ENCODE measurements at regions not wholly inside any gene's neighbourhood (a gene's known extent, or its start where the extent isn't known, plus 50 kb on each side); places are given as distances from the start of the nearest gene placed in this dataset.
"Not testable (repeated sequence)": the region's sequence is repeated elsewhere in the genome, so short reads cannot be mapped to it uniquely, and the experiment has no call there.

DNA sequence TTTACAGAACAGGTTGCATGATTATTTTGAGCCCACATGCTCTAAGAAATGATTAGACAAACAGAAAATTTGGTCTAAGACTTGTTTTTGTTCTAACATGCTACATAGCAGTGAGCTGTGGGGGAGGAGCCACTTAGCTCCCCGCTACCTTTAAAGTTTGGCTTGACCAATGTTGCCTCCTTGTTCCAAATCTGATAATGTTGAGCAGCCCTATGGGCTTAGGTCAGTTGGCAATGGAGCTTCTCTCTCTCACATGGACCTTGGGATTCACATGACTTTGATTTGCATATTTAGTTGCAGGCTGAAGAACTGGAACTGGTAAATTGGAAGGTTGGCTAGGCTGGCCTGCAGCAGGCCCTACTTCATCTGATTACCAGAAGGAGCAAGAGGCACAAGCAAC is 116.4 kb downstream of the EBLN2 start:
- no peak for DNase-seq (ENCODE audit: low read depth, low spot score)

DNA sequence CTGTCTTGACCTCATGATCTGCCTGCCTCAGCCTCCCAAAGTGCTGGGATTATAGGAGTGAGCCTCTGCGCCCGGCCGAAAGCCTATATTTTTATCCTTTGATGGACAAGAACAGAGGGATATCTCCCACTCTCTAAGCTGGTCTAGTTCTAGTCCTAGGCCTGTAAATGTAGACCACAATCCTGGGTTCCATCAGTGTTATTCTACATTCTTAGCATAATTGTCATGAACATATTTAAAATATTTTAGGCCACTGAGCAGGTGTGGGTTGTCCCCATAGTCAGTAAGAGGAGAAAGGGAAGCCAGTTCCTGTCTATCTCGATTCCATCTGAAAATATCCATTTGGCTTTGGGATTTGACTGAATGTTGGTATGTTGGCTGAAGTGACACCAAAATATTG is 118.1 kb downstream of the EBLN2 start:
- no peak for DNase-seq (ENCODE audit: low read depth, low spot score)

DNA sequence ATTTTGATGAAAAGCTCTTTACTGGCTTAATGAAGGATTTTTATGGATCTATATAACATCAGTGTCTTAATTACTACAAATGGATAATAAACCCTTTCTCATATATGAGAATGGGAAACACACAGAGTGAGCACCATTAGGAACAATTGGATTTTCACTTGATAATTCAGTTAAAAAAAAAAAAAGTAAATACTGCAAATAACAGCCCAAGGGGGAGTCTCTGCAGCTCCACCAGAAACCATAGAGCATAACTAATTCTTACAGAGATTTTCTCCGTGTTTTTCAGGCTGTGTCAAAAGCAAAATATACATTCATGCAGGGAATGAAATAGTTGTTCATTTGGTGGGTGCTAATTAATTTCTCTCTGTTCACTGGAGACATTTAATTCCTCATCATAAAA is 125.3 kb downstream of the EBLN2 start:
- DNase-seq (ENCODE audit: low read depth, low spot score): no peak

DNA sequence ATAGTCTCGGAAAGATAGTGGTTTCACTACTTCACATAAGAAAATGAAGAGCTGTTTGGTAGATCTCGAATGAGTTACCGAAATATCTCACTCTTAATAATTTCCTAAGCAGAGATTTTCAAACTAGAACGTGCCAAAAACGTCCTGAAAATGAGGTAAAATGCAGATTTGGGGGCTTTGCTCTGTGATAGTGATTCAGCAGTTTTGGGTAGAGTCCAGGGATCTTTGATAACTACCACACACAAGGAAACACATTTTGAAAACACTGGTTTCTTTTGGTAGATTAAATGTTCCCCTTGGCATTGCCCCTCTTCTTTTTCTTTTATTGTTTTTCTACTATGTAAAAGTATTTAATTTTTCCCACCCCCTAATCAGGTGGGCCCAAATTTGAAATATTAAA is 125.9 kb downstream of the EBLN2 start:
- no peak for DNase-seq (ENCODE audit: low read depth, low spot score)

DNA sequence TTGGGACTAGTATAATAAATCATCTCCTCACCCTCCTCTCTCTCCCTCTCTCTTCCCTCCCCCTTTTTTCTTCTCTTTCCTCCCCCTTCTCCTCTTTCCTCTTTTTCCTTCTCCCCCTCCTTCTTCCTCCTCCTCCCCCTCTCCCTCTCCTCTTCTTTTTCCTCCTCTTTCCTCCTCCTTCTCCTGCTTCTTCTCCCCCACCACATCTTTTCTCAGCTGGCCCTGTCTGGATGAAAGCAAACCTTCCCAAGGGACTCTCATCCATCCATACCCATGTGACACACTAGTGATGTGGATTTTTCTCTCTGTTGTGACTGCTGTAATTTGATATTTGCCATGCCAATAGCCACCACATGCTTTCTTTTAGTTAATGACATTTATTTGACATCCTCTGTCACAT is 127.2 kb downstream of the EBLN2 start:
- no peak for DNase-seq (ENCODE audit: low read depth, low spot score)

DNA sequence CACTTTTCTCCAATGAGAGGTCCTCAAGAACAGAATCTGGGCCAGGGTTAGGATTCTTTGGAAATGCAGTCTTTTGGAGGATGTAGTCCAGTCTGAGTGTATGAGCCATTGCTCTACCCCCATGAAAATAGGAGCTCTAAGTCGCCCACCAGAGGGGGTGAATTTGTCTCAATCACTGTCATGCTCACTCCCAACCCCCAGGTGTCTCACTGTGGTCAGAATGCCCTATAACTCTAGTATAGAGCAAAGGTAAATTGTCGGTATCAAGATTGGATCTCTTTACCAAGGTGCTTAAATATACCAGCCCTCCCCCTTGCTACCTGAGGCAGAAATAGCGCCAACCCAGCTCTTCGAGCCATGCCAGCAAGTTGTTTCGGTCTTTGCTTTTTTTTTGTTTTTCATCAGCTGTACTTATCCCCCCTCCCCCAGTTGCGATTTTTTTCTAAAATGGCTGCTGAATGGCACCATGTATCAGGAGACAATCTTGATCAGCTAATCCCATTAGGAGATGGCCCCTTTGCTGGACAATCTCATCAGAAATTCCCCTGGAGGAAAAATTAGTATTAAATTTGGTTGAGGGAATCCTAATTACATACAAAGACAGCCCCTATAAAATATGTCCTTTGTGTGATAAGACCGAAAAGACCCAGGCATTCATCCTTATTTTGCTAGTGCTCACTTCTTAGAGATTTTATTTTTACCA is 130.7 kb downstream of the EBLN2 start:
- DNase-seq (ENCODE audit: low read depth, low spot score): peak; percentile 62

DNA sequence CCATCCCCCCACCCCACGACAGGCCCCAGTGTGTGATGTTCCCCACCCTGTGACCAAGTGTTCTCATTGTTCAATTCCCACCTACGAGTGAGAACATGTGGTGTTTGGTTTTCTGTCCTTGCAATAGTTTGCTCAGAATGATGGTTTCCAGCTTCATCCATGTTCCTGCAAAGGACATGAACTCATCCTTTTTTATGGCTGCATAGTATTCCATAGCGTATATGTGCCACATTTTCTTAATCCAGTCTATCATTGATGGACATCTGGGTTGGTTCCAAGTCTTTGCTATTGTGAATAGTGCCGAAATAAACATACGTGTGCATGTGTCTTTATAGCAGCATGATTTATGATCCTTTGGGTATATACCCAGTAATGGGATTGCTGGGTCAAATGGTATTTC is 132.5 kb downstream of the EBLN2 start:
- DNase-seq (ENCODE audit: low read depth, low spot score): not testable (repeated sequence)

DNA sequence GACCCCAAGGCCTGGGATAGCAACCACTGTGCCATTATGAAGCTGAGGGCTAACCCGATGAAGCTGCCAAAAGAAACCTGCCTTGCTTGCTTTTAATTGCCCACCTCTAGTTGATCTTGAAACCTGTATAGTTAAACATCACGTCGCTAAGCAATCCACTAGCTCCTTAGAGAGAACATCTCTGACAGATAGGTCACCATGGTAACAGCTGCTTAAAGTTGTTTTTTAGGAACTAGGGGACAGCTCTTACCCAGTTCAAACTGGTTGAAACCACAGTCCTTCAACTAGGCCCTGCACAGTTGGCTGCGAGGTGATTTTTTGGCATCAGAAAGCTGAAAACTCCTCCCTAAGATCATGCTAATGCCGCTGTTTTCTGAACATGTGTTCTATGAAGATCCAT is 135.7 kb downstream of the EBLN2 start:
- no peak for DNase-seq (ENCODE audit: low read depth, low spot score)

DNA sequence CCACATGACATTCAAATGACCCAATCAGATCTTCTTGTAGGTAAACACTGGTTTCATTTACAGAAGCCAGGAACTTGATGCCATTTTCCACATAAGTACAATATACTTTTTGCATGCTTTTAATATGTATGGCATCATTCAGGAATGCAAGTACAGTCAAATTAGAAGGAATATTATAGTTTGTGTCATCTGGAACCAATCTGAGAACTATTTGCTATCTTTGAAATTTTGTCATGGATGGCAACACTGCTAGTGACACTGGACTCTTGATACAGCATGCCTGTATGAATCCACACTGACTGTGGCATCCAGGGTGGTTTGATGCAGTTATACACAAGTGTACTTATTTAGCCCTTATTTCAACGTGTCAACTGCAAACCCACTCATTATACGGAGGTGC is 141.6 kb downstream of the EBLN2 start:
- DNase-seq (ENCODE audit: low read depth, low spot score): no peak

DNA sequence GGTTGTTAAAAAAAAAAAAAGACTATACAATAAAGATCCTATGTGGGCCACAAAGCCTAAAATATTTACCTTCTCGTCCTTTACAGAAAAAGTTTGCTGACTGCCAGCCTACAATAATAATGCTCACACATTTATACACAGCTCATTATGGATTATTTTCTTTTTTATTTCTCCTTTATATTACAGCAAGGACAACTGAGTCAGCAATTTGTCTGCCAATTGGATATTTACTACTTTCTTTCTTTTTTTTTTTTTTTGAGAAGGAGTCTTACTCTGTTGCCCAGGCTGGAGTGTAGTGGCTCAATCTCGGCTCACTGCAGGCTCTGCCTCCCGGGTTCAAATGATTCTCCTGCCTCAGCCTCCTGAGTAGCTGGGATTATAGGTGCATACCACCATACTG is 142.2 kb downstream of the EBLN2 start:
- no peak for DNase-seq (ENCODE audit: low read depth, low spot score)

DNA sequence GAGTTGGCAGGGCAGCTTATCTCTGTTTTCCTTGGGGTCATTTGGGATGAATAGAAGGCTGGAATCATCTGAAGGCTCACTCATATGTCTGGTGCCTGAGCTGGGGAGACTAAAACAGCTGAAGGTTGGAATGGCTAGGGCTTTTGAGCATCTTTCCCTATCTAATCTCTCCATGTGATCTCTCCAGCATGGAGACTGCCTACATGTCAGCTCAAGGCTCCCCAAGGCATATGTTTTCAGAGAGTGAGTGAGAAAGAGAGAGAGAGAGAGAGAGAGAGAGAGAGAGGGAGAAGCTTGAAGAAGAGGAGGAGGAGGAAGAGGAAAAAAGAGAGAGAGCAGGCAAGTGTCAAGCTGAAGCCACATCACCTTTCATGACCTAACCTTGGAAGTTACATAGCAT is 143.4 kb downstream of the EBLN2 start:
- no peak for DNase-seq (ENCODE audit: low read depth, low spot score)

DNA sequence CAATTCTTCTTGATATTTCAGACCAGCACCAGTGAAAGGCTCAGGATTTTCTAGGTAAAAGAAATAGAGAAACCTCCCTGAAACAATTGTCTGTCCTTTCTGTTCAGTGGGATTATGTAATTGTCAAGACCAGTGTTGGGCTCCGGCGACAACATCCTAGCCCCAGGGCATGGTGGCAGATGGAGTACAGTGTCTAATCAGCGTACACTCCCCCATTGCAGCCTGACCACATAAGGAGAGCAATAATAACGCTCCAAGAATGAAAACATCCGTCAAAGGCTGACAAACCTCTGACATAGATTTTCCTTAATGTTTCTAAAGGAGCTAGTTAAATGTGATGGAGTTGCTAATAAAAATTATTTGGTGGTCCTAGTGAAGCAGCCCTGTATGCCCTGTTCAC is 144.6 kb downstream of the EBLN2 start:
- no peak for DNase-seq (ENCODE audit: low read depth, low spot score)

DNA sequence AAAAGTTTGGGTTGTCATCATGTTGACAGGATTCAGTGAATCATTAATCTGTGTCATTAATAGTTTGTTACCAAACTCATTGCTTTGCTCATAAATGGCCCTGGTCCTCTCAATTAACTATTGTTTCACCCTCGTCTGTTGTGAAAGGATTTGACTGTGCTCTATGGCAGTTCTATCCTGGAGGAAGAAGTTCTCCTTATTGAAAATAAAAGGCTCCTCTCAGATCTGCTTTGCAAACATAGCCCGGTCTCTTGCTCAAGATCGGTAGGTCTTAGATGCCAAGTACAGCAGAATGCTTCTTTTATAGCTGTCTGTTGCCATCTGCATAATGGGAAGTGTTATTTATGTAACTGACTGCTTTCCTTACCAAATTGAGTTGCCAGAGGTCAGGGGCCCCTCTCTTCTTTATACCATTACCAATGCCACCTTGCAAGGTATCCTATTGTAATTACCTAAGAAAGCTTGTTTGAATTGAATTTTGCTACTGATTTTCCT is 146.5 kb downstream of the EBLN2 start:
- DNase-seq (ENCODE audit: low read depth, low spot score): no peak

DNA sequence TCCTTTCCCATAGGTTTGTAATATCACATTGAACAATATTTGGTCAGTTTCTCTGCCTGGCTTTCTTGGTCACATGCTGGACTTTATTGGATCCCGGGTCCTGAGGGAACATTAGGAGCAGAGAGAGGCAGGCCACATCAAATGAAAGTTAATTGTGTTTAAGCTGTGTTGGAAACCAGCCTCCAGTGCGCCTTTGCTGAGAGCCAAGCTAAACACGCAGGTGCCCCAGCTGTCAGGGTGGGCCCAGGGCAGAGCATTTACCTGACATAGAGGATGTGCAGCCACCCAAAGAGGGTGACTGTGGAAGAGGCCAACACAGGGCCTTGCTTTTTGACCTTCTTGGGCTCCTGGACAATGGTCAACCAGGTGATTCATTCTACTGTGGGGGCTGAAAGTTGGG is 149.3 kb downstream of the EBLN2 start:
- DNase-seq (ENCODE audit: low read depth, low spot score): no peak

DNA sequence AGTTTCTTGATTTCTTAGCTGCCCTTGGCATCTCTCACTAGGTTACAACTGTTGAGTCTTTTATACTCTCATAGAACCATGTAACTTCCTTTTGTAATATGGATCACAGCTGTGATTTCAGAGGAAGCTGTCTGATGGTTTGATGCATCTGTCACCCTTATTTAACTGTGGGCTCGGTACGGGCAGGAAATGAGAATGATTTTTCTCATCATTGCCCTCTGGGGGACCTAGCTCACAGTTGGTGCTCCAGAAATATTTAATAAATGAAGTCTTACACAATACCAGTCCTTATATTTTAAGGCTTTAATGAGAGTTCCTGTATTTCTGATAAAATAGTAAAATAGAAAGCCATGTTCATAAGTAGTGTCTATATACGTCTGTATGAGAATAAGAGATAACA is 151.2 kb downstream of the EBLN2 start:
- no peak for DNase-seq (ENCODE audit: low read depth, low spot score)

DNA sequence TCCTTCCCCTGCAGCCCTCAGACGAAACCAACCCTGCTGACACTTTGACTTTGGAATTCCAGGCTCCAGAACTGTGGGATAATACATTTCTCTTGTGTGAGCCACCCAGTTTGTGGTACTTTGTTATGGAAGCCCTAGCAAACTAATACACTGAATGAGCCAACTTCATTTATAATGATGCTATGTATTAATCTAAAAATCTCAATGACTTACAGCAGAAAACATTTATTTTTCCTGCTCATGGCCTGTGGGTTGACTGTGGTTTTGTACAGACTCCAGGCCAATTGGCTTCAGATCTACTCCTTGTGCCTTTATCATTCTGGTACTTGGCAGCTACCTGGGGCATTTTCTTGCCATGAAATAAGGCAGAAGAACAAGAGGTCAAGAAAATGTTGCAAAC is 152.4 kb downstream of the EBLN2 start:
- no peak for DNase-seq (ENCODE audit: low read depth, low spot score)

DNA sequence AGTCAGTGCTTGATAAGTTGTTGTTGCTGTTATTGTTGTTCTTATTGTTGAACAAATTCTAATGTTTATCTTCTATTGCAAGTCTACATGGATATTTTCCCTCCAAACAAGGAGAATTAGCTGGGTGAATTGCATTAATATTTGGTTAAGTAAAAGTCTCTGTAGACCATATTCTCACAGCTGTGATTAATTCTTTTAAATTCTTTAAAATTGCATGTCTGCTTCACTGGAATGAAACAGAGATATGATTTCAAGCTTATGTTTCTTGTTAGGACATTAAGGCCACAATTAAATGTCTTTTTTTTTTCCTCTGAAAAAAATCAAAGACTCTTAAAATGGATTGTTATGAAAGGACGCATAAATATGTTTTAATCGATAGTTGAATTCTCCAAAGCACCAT is 153.4 kb downstream of the EBLN2 start:
- DNase-seq (ENCODE audit: low read depth, low spot score): no peak

DNA sequence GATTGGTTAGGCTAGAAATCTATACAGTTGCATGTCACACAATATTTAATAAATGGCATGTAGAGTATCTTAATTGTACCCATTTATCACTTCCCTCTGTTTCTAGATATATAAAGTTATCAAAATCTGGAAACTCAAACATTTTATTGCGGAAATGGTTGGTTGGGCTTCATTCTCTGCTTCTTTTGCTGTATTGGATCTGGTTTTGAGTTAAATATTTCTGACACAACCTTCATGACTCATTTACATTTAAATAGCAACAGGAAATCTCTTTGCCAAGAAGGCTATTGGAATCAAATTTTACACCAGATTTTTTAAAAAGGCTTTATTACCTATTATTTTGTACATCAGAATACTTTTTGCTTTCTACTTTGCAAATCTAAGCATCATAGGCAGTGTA is 153.8 kb downstream of the EBLN2 start:
- DNase-seq (ENCODE audit: low read depth, low spot score): no peak

DNA sequence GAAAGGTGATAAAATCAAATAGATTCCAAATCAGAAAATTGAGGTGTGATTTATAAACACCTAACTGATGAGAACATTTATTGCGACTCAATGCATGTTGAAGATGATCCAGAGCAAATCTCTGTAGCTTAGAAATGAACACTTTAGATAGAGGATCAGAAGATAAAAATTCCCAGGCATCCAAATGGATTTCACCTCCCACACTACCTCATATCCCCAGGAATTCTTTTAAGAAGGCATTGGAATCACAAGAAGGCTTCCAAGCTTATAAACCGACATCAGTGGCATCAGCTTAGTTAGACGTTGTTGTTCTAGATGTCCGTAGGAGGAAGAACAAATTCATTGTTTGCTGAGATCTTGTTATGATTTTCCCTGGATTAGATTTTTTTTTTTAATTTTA is 154.4 kb downstream of the EBLN2 start:
- no peak for DNase-seq (ENCODE audit: low read depth, low spot score)

DNA sequence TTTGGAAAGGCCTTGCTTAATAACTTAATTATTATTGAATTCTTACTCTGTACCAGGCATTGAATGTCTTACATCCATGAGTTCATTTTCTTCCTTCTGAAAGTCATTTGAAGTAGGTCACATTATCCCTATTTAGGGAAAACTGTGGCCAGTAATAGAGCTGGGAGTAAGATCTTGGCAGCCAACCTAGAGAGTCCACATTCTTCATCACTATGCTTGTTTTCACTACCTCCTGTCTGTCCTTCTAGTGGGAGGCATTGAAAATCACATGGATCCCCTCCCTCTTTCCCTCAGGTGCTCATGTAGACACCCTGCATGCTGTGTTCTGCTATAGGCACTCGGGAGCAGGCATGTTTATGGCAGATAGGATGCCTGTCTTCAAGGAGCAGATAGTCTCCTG is 154.9 kb downstream of the EBLN2 start:
- DNase-seq (ENCODE audit: low read depth, low spot score): no peak

DNA sequence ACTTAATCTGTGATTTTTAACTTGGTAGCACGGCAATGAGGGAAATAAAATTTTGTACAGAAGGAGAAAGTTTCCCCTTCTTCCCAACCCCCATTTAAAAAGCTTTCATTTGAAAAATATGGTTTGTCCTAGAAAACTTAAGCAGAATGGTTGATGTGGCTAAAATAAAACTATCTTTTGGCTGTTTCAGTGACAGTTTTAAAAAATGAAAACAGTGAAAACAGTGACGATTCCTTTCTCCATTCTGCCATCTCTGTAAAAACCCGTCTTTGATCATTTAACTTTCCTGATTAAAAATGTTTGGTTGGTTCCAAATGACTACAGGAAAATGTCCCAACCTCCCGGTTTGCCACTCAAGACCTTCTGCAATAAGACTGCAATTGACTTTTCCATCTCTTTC is 160.7 kb downstream of the EBLN2 start:
- DNase-seq (ENCODE audit: low read depth, low spot score): no peak

DNA sequence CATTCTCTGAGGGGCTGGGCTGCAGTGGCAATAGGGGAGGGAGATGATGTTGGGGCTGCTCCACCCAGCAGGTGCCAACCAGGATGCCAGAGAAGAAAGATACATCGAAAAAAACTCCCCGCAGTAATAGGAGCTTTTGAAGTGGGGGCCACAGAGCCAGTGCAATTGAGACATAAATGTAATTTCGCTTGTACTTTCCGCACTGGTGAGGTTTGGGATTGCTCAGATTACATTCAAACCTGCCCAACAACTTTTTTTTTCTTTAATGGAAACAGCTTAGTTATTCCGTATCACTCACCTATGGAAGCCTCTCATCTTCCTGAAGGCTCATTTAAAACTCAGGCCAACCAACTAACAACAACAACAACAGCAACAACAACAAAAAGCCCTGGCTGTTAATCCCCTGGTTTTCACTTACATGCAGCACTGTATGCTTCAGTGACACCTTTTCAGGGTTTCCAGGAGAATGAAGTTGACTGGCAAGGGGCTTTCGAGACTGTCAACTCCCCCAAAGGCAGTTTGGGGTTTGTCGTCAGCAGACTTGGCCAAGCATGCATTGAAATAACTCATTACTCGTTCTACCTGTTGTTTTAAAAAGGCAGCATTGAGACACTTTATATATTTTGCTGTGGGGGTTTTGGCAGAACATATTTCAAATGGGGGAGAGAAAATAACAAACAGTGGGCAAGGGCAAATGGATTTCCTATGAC is 163.8 kb downstream of the EBLN2 start:
- no peak for DNase-seq (ENCODE audit: low read depth, low spot score)

DNA sequence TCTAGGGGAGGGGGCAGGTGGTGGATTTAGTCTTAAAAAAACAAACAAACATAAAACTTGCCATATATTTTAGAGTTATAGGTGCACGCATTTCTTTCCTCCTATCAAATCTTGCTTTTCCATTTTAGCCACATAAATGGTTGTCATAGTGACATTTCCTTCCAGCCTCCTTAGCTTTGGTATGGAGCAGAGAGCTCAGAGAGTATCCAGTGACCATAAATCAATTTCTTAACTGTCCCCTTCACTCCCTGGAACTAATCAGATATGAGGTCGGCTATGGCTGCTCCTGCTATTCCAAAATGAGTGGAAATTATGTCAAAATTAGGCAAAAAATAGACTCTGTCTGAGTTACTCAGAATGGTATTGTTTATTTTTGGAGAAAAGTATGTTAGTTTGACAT is 164.5 kb downstream of the EBLN2 start:
- DNase-seq (ENCODE audit: low read depth, low spot score): no peak

DNA sequence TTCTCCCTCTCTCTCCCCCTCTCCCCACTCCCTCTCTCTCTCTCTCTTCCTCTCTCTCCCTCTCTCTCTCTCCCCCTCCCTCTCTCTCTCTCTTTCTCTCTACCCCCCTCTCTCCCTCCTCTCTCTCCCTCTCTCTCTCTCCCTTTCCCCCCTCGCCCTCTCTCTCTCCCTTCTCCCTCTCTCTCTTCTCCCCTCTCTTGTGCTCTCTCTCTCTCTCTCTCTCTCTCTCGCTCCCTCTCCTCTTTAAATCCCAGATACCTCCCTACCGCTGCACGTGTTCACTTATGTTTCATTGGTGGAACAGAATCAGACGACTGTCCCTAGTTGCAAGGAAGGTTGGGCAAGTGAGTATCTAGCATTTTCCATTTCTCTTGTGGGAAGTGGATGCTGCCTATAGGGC is 166.5 kb downstream of the EBLN2 start:
- no peak for DNase-seq (ENCODE audit: low read depth, low spot score)

Measured in ELF-1 (cell line).